Spleen (tissue), 11 donors: ENCODE measurements at regions not wholly inside any gene's neighbourhood (a gene's known extent, or its start where the extent isn't known, plus 50 kb on each side); places are given as distances from the start of the nearest gene placed in this dataset.
"Not testable (repeated sequence)": the region's sequence is repeated elsewhere in the genome, so short reads cannot be mapped to it uniquely, and the experiment has no call there.

Source experiments
- DNase-seq: peaks from one replicate; pipeline ENCODE4 v3.0.0-alpha.2; 2020
- H3K27ac ChIP-seq, 8 donors: fragments of 200-600 bp; sonication (generic) in 7 of 8; 1 replicate in 4 of 8; 2 replicates in 4 of 8; pipeline versions ENCODE4 v1.5.0 to v1.8.0; 2016 to 2021; ENCODE audit warnings: inconsistent platforms in 4 of 8, mild to moderate bottlenecking in 4 of 8, moderate library complexity in 1 of 8
- H3K27me3 ChIP-seq, 7 donors: fragments of 200-600 bp; sonication (generic) in 6 of 7; replicated peaks in 1 of 7; 1 replicate in 4 of 7; 2 replicates in 3 of 7; pipeline versions ENCODE4 v1.5.0 to v1.8.0; 2016 to 2021; ENCODE audit warnings: inconsistent platforms in 3 of 7, mild to moderate bottlenecking in 1 of 7
- H3K36me3 ChIP-seq, 6 donors: fragments of 200-600 bp; sonication (generic) in 5 of 6; 1 replicate in 4 of 6; 2 replicates in 2 of 6; pipeline versions ENCODE4 v1.5.0 to v1.8.0; 2016 to 2021; ENCODE audit warnings: inconsistent platforms in 2 of 6
- H3K4me1 ChIP-seq, 6 donors: fragments of 200-600 bp; sonication (generic) in 5 of 6; 1 replicate in 3 of 6; 2 replicates in 3 of 6; pipeline versions ENCODE4 v1.5.0 to v1.8.0; 2016 to 2021; ENCODE audit warnings: inconsistent platforms in 3 of 6
- H3K4me3 ChIP-seq, 8 donors: fragments of 200-600 bp; sonication (generic) in 7 of 8; 1 replicate in 4 of 8; 2 replicates in 4 of 8; pipeline versions ENCODE4 v1.5.0 to v1.8.0; 2016 to 2021; ENCODE audit warnings: inconsistent platforms in 4 of 8, mild to moderate bottlenecking in 4 of 8, moderate library complexity in 2 of 8
- H3K9me3 ChIP-seq, 8 donors: fragments of 200-600 bp; sonication (generic) in 7 of 8; 1 replicate in 4 of 8; 2 replicates in 4 of 8; pipeline versions ENCODE4 v1.5.0 to v1.8.0; 2016 to 2021; ENCODE audit warnings: inconsistent platforms in 4 of 8
- POLR2A ChIP-seq, 3 donors: fragments of 450-650 bp; IDR thresholded peaks; one replicate each; pipeline ENCODE4 v1.5.1; 2017; ENCODE audit warnings: antibody characterized with exemption in 3 of 3, mild to moderate bottlenecking in 1 of 3
- POLR2AphosphoS5 ChIP-seq, 3 donors: sonication (generic); formaldehyde crosslinking; IDR thresholded peaks; one replicate each; pipeline ENCODE4 v1.5.1; 2017; ENCODE audit warnings: antibody characterized with exemption in 3 of 3
- WGBS, 5 donors: extraction: QIAGEN DNeasy Blood & Tissue Kit in 3 of 5; methylation state at CpG; one replicate each; pipeline versions ENCODE4 v1.1.5 to v1.1.7; 2013 to 2018; 5-methylcytosine and 5-hydroxymethylcytosine counted together
- intact Hi-C: fragments of 100-400 bp; cut with DNase I; formaldehyde crosslinking; loops from one replicate; pipeline ENCODE4 v1.15.0; 2023; ENCODE audit warnings: low total_unique reads
- TF ChIP-seq, protein P1 (sequence below), 11 experiments: fragments of 200-600 bp in 7 of 11; fragments of 450-650 bp in 4 of 11; sonication (generic) in 4 of 11; IDR thresholded peaks in 8 of 11; conservative IDR thresholded peaks in 3 of 11; 1 replicate in 7 of 11; 2 replicates in 4 of 11; pipeline versions ENCODE4 v1.4.0 to v1.8.0; 2016 to 2021; ENCODE audit warnings: antibody characterized with exemption in 11 of 11, inconsistent platforms in 4 of 11, mild to moderate bottlenecking in 1 of 11
- donor health status: healthy with polysubstance abuse.
- donor health status: DM: no; HTN: no; CAD: no; lungs with moderate emphysema.
- donor health status: DM: no; HTN: no; CAD: no.
- donor health status: Bipolar disorder and iron deficiency.
- donor health status: healthy.
- donor health status: DM: no; HTN: no; CAD: no.
- donor health status: DM: yes; HTN: yes; CAD: no.

GRCh38 chr9:75359638-75360037, 271.3 kb downstream of the OSTF1 start:
- no peaks in the 10 kb centered on the region for H3K4me1 ChIP-seq
- H3K36me3 ChIP-seq, result no peaks in the 10 kb centered on the region
- no peaks in the 10 kb centered on the region for H3K27me3 ChIP-seq
- H3K4me3 ChIP-seq, result no peak overlapping the region
- H3K27ac ChIP-seq, result no peak overlapping the region
- DNase-seq, result no peak
- intact Hi-C loops, result no loop called here
- no peak for TF ChIP-seq POLR2AphosphoS5 (IDR thresholded peaks at IDR 0.05)
- no peak for TF ChIP-seq POLR2A (IDR thresholded peaks at IDR 0.05)
- TF ChIP-seq, protein P1, sequence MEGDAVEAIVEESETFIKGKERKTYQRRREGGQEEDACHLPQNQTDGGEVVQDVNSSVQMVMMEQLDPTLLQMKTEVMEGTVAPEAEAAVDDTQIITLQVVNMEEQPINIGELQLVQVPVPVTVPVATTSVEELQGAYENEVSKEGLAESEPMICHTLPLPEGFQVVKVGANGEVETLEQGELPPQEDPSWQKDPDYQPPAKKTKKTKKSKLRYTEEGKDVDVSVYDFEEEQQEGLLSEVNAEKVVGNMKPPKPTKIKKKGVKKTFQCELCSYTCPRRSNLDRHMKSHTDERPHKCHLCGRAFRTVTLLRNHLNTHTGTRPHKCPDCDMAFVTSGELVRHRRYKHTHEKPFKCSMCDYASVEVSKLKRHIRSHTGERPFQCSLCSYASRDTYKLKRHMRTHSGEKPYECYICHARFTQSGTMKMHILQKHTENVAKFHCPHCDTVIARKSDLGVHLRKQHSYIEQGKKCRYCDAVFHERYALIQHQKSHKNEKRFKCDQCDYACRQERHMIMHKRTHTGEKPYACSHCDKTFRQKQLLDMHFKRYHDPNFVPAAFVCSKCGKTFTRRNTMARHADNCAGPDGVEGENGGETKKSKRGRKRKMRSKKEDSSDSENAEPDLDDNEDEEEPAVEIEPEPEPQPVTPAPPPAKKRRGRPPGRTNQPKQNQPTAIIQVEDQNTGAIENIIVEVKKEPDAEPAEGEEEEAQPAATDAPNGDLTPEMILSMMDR (IDR thresholded peaks at IDR 0.05 in 8 of 11, conservative IDR thresholded peaks at IDR 0.05 in 3 of 11), result no peak
- WGBS, 5 donors, result 76 to 92% (median 84%) methylated on average over 3 of the region's 3 CpGs
- peaks cover 0 to 37% (median 29%) of the 10 kb centered on the region in 8 donors for H3K9me3 ChIP-seq

DNA sequence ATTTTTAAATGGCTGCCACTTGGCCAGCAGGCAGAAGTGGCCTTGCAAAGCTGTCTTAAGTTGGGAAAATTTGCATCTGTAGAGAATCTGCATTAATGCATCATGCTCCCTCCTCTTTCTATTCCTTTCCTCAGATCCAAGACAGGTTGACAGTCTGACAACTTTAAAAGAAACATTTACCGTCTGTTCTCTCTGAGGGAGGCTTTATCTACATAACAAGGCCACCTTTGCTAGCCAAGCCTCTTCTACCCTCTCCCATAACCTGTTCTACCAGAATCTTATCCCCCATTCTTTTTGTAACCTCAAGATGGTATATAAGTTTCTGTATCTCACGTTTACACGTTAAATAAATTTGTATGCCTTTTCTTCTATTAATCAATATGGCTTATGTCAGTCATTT, 271.9 kb downstream of the OSTF1 start:
- Histone ChIP-seq H3K4me3 (no peak overlapping the region), H3K9me3 (peaks cover 0 to 37% (median 29%) of the 10 kb centered on the region in 8 donors), H3K4me1 (no peaks in the 10 kb centered on the region), H3K36me3 (no peaks in the 10 kb centered on the region), H3K27ac (no peak overlapping the region), H3K27me3 (no peaks in the 10 kb centered on the region)
- intact Hi-C loops, result no loop called here
- 86 to 93% (median 89%) methylated on average over 3 of the region's 3 CpGs for WGBS, 5 donors
- DNase-seq, result no peak
- TF ChIP-seq POLR2AphosphoS5 (IDR thresholded peaks at IDR 0.05), result no peak
- no peak for TF ChIP-seq POLR2A (IDR thresholded peaks at IDR 0.05)
- TF ChIP-seq, protein P1 (IDR thresholded peaks at IDR 0.05 in 8 of 11, conservative IDR thresholded peaks at IDR 0.05 in 3 of 11), result no peak

GRCh38 chr9:75362446-75362845, 274.1 kb downstream of the OSTF1 start:
- H3K4me3 ChIP-seq, DNase-seq, H3K36me3 ChIP-seq, H3K27ac ChIP-seq, intact Hi-C loops, H3K27me3 ChIP-seq, H3K4me1 ChIP-seq: not testable (repeated sequence)
- WGBS, 5 donors, result 74 to 87% (median 84%) methylated on average over 5 of the region's 5 CpGs
- peaks cover 0 to 32% (median 29%) of the 10 kb centered on the region in 8 donors for H3K9me3 ChIP-seq

DNA sequence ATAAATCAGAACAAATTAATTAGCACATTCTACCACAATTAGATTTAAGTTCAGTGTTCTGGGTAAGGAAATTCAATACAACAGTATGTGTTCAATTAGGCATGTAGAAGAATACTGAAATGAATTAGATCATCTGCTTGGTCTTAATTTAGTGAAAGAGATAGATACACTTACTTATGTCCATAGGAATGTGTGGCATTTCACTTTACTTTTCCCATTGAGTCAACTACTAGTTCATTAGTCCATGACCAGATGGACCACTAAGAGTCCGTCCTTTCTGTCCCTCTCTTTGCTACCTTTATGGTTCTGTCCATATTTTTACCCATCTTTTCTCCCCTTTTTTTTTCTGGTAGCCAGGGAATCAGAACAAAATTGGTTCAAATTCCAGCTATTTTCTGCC, 276.9 kb downstream of the OSTF1 start:
- peaks cover 0 to 32% (median 29%) of the 10 kb centered on the region in 8 donors for H3K9me3 ChIP-seq
- H3K27ac ChIP-seq, result no peak overlapping the region
- no peak for DNase-seq
- TF ChIP-seq, protein P1 (IDR thresholded peaks at IDR 0.05 in 8 of 11, conservative IDR thresholded peaks at IDR 0.05 in 3 of 11), result no peak
- TF ChIP-seq POLR2AphosphoS5 (IDR thresholded peaks at IDR 0.05) (no peak), POLR2A (IDR thresholded peaks at IDR 0.05) (no peak)
- H3K36me3 ChIP-seq, result no peaks in the 10 kb centered on the region
- no peaks in the 10 kb centered on the region for H3K27me3 ChIP-seq
- H3K4me1 ChIP-seq, result no peaks in the 10 kb centered on the region
- intact Hi-C loops, result no loop called here
- 61 to 85% (median 76%) methylated on average over 1 of the region's 1 CpG for WGBS, 5 donors
- H3K4me3 ChIP-seq, result no peak overlapping the region

DNA sequence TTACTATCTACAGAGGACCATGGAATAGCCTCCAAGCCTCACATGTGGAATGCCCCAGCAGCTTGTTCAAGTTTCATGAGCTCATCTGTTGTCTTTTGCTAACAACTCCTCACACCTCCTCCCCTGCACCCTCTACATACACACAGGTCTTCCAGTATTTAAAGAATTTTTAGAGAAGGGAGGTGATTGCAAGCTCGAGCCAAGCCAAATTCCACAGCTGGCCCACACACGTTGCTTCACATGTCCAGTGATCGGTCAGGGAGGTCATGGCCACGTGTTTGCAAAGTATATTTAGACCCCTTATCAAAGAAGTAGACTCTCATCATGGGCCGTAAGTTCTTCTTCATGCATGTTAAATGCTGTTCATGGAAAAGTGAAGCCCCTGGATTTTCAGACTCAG, 281.7 kb downstream of the OSTF1 start:
- intact Hi-C loops, result no loop called here
- no peak overlapping the region for H3K27ac ChIP-seq
- no peaks in the 10 kb centered on the region for H3K36me3 ChIP-seq
- no peaks in the 10 kb centered on the region for H3K27me3 ChIP-seq
- H3K9me3 ChIP-seq, result peaks cover 0 to 7% (median 0%) of the 10 kb centered on the region in 8 donors
- H3K4me3 ChIP-seq, result no peak overlapping the region
- no peak for DNase-seq
- H3K4me1 ChIP-seq, result no peaks in the 10 kb centered on the region
- 54 to 70% (median 56%) methylated on average over 5 of the region's 5 CpGs for WGBS, 5 donors
- no peak for TF ChIP-seq POLR2A (IDR thresholded peaks at IDR 0.05)
- no peak for TF ChIP-seq POLR2AphosphoS5 (IDR thresholded peaks at IDR 0.05)
- TF ChIP-seq, protein P1 (IDR thresholded peaks at IDR 0.05 in 8 of 11, conservative IDR thresholded peaks at IDR 0.05 in 3 of 11), result no peak
